ENCODE measurements at regions not wholly inside any gene's neighbourhood (a gene's known extent, or its start where the extent isn't known, plus 50 kb on each side); places are given as distances from the start of the nearest gene placed in this dataset.

GRCh38 chr11:90532125-90532524, 309.3 kb upstream of the CHORDC1 start:
- H3K9me3 ChIP-seq (ENCODE audit: control insufficient read depth, insufficient read depth, low read depth, low read length): no peaks in the 10 kb centered on the region
- H3K4me3 ChIP-seq (ENCODE audit: low read depth, low read length): no peak overlapping the region
- H3K27me3 ChIP-seq (ENCODE audit: control insufficient read depth, insufficient read depth, low read length): no peaks in the 10 kb centered on the region
- H3K36me3 ChIP-seq (ENCODE audit: control insufficient read depth, insufficient read depth, low read length): no peaks in the 10 kb centered on the region
- no peak overlapping the region for H3K9ac ChIP-seq (ENCODE audit: low read length)
- H3K27ac ChIP-seq (ENCODE audit: low read depth, low read length): no peak overlapping the region
- no peaks in the 10 kb centered on the region for H3K4me1 ChIP-seq (ENCODE audit: control insufficient read depth, insufficient read depth, low read length)

- Histone ChIP-seq H3K9ac (ENCODE audit: low read length) (no peak overlapping the region), H3K27me3 (ENCODE audit: control insufficient read depth, insufficient read depth, low read length) (no peaks in the 10 kb centered on the region), H3K9me3 (ENCODE audit: control insufficient read depth, insufficient read depth, low read depth, low read length) (no peaks in the 10 kb centered on the region)
These were observed 308.2 kb upstream of the CHORDC1 start for GRCh38 chr11:90531001-90531400.

GRCh38 chr11:90525962-90526361, 303.1 kb upstream of the CHORDC1 start:
- H3K36me3 ChIP-seq (ENCODE audit: control insufficient read depth, insufficient read depth, low read length): no peaks in the 10 kb centered on the region
- H3K4me1 ChIP-seq (ENCODE audit: control insufficient read depth, insufficient read depth, low read length): no peaks in the 10 kb centered on the region
- H3K4me3 ChIP-seq (ENCODE audit: low read depth, low read length): no peak overlapping the region
- no peak overlapping the region for H3K9ac ChIP-seq (ENCODE audit: low read length)
- H3K27ac ChIP-seq (ENCODE audit: low read depth, low read length): no peak overlapping the region
- H3K27me3 ChIP-seq (ENCODE audit: control insufficient read depth, insufficient read depth, low read length): no peaks in the 10 kb centered on the region
- H3K9me3 ChIP-seq (ENCODE audit: control insufficient read depth, insufficient read depth, low read depth, low read length): no peaks in the 10 kb centered on the region

More at GRCh38 chr11:90531001-90531400, 308.2 kb upstream of the CHORDC1 start:
- no peak overlapping the region for H3K4me3 ChIP-seq (ENCODE audit: low read depth, low read length)
- H3K36me3 ChIP-seq (ENCODE audit: control insufficient read depth, insufficient read depth, low read length): no peaks in the 10 kb centered on the region
- H3K4me1 ChIP-seq (ENCODE audit: control insufficient read depth, insufficient read depth, low read length): no peaks in the 10 kb centered on the region
- no peak overlapping the region for H3K27ac ChIP-seq (ENCODE audit: low read depth, low read length)

GRCh38 chr11:90512846-90513245, 290.0 kb upstream of the CHORDC1 start:
- H3K27ac ChIP-seq (ENCODE audit: low read depth, low read length): no peak overlapping the region
- no peak overlapping the region for H3K9ac ChIP-seq (ENCODE audit: low read length)
- H3K9me3 ChIP-seq (ENCODE audit: control insufficient read depth, insufficient read depth, low read depth, low read length): no peaks in the 10 kb centered on the region
- no peak overlapping the region for H3K4me3 ChIP-seq (ENCODE audit: low read depth, low read length)
- no peaks in the 10 kb centered on the region for H3K36me3 ChIP-seq (ENCODE audit: control insufficient read depth, insufficient read depth, low read length)
- H3K27me3 ChIP-seq (ENCODE audit: control insufficient read depth, insufficient read depth, low read length): no peaks in the 10 kb centered on the region
- no peaks in the 10 kb centered on the region for H3K4me1 ChIP-seq (ENCODE audit: control insufficient read depth, insufficient read depth, low read length)

- Histone ChIP-seq H3K9ac (ENCODE audit: low read length) (no peak overlapping the region), H3K27ac (ENCODE audit: low read depth, low read length) (no peak overlapping the region), H3K9me3 (ENCODE audit: control insufficient read depth, insufficient read depth, low read depth, low read length) (no peaks in the 10 kb centered on the region), H3K4me1 (ENCODE audit: control insufficient read depth, insufficient read depth, low read length) (no peaks in the 10 kb centered on the region; the same call in 1 of the 2 replicates), H3K36me3 (ENCODE audit: control insufficient read depth, insufficient read depth, low read length) (no peaks in the 10 kb centered on the region), H3K4me3 (ENCODE audit: low read depth, low read length) (no peak overlapping the region), H3K27me3 (ENCODE audit: control insufficient read depth, insufficient read depth, low read length) (no peaks in the 10 kb centered on the region)
These were observed 288.0 kb upstream of the CHORDC1 start for GRCh38 chr11:90510839-90511238.

GRCh38 chr11:90500922-90501568, 278.2 kb upstream of the CHORDC1 start:
- Histone ChIP-seq H3K9me3 (ENCODE audit: control insufficient read depth, insufficient read depth, low read depth, low read length) (0 out of 2 replicates have a peak, but pooled peaks cover 2% of the 10 kb centered on the region), H3K4me1 (ENCODE audit: control insufficient read depth, insufficient read depth, low read length) (no peaks in the 10 kb centered on the region), H3K27ac (ENCODE audit: low read depth, low read length) (no peak overlapping the region), H3K27me3 (ENCODE audit: control insufficient read depth, insufficient read depth, low read length) (no peaks in the 10 kb centered on the region), H3K36me3 (ENCODE audit: control insufficient read depth, insufficient read depth, low read length) (no peaks in the 10 kb centered on the region), H3K9ac (ENCODE audit: low read length) (no peak overlapping the region), H3K4me3 (ENCODE audit: low read depth, low read length) (no peak overlapping the region)

- no peaks in the 10 kb centered on the region for H3K4me1 ChIP-seq (ENCODE audit: control insufficient read depth, insufficient read depth, low read length)
- no peak overlapping the region for H3K9ac ChIP-seq (ENCODE audit: low read length)
- no peak overlapping the region for H3K27ac ChIP-seq (ENCODE audit: low read depth, low read length)
- H3K4me3 ChIP-seq (ENCODE audit: low read depth, low read length): no peak overlapping the region
- 0 out of 2 replicates have a peak, but pooled peaks cover 2% of the 10 kb centered on the region for H3K9me3 ChIP-seq (ENCODE audit: control insufficient read depth, insufficient read depth, low read depth, low read length)
- H3K27me3 ChIP-seq (ENCODE audit: control insufficient read depth, insufficient read depth, low read length): no peaks in the 10 kb centered on the region
- H3K36me3 ChIP-seq (ENCODE audit: control insufficient read depth, insufficient read depth, low read length): no peaks in the 10 kb centered on the region
These were observed 273.9 kb upstream of the CHORDC1 start for GRCh38 chr11:90496722-90497121.

GRCh38 chr11:90493379-90493778, 270.5 kb upstream of the CHORDC1 start:
- Histone ChIP-seq H3K9me3 (ENCODE audit: control insufficient read depth, insufficient read depth, low read depth, low read length) (0 out of 2 replicates have a peak, but pooled peaks cover 2% of the 10 kb centered on the region), H3K4me3 (ENCODE audit: low read depth, low read length) (no peak overlapping the region), H3K4me1 (ENCODE audit: control insufficient read depth, insufficient read depth, low read length) (no peaks in the 10 kb centered on the region), H3K27me3 (ENCODE audit: control insufficient read depth, insufficient read depth, low read length) (no peaks in the 10 kb centered on the region), H3K9ac (ENCODE audit: low read length) (no peak overlapping the region), H3K36me3 (ENCODE audit: control insufficient read depth, insufficient read depth, low read length) (no peaks in the 10 kb centered on the region), H3K27ac (ENCODE audit: low read depth, low read length) (no peak overlapping the region)

GRCh38 chr11:90491466-90491865, 268.6 kb upstream of the CHORDC1 start:
- Histone ChIP-seq H3K27me3 (ENCODE audit: control insufficient read depth, insufficient read depth, low read length) (no peaks in the 10 kb centered on the region), H3K36me3 (ENCODE audit: control insufficient read depth, insufficient read depth, low read length) (no peaks in the 10 kb centered on the region), H3K27ac (ENCODE audit: low read depth, low read length) (no peak overlapping the region), H3K4me3 (ENCODE audit: low read depth, low read length) (no peak overlapping the region), H3K4me1 (ENCODE audit: control insufficient read depth, insufficient read depth, low read length) (no peaks in the 10 kb centered on the region), H3K9ac (ENCODE audit: low read length) (no peak overlapping the region), H3K9me3 (ENCODE audit: control insufficient read depth, insufficient read depth, low read depth, low read length) (no peaks in the 10 kb centered on the region)

- no peak overlapping the region for H3K9ac ChIP-seq (ENCODE audit: low read length)
These were observed 253.7 kb upstream of the CHORDC1 start for GRCh38 chr11:90476442-90477007.

GRCh38 chr11:90468923-90469322, 246.1 kb upstream of the CHORDC1 start:
- no peak overlapping the region for H3K27ac ChIP-seq (ENCODE audit: low read depth, low read length)
- H3K27me3 ChIP-seq (ENCODE audit: control insufficient read depth, insufficient read depth, low read length): no peaks in the 10 kb centered on the region

More at GRCh38 chr11:90476442-90477007, 253.7 kb upstream of the CHORDC1 start:
- no peaks in the 10 kb centered on the region for H3K36me3 ChIP-seq (ENCODE audit: control insufficient read depth, insufficient read depth, low read length)
- H3K27ac ChIP-seq (ENCODE audit: low read depth, low read length): no peak overlapping the region
- no peaks in the 10 kb centered on the region for H3K27me3 ChIP-seq (ENCODE audit: control insufficient read depth, insufficient read depth, low read length)
- H3K4me1 ChIP-seq (ENCODE audit: control insufficient read depth, insufficient read depth, low read length): no peaks in the 10 kb centered on the region
- no peak overlapping the region for H3K4me3 ChIP-seq (ENCODE audit: low read depth, low read length)
- no peaks in the 10 kb centered on the region for H3K9me3 ChIP-seq (ENCODE audit: control insufficient read depth, insufficient read depth, low read depth, low read length)

More at GRCh38 chr11:90468923-90469322, 246.1 kb upstream of the CHORDC1 start:
- Histone ChIP-seq H3K4me3 (ENCODE audit: low read depth, low read length) (no peak overlapping the region), H3K9ac (ENCODE audit: low read length) (no peak overlapping the region), H3K4me1 (ENCODE audit: control insufficient read depth, insufficient read depth, low read length) (no peaks in the 10 kb centered on the region), H3K9me3 (ENCODE audit: control insufficient read depth, insufficient read depth, low read depth, low read length) (no peaks in the 10 kb centered on the region), H3K36me3 (ENCODE audit: control insufficient read depth, insufficient read depth, low read length) (no peaks in the 10 kb centered on the region)
